ENCODE measurements at regions not wholly inside any gene's neighbourhood (a gene's known extent, or its start where the extent isn't known, plus 50 kb on each side); places are given as distances from the start of the nearest gene placed in this dataset.

DNA sequence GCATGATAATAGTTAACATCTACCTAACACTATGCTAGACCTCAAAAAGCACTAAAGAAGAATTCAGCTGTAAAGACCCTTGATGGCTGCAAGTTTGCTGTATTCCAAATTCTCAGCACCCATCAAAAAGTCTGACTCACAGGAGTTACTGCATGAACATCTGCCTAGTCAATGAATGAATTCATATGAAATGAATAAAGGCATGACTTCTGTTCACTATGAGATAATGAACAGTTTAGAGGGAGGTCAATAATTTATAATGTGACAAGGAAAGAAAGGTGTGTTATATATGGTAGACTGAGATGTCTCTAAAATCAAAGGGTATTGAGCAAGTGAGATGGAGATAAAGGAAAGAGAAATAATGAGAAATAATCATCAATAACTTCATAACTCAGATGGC, 508.2 kb upstream of the TGFBR2 start:
- TF ChIP-seq KAT7 (CRISPR knock-in tag; IDR thresholded peaks at IDR 0.05; ENCODE audit: borderline replicate concordance) (no peak), NR2C2 (CRISPR knock-in tag; IDR thresholded peaks at IDR 0.05) (no peak), SP1 (CRISPR knock-in tag; conservative IDR thresholded peaks at IDR 0.05) (no peak), PRRX2 (CRISPR knock-in tag; IDR thresholded peaks at IDR 0.05) (no peak), JUN (CRISPR knock-in tag; IDR thresholded peaks at IDR 0.05) (no peak), IRF2 (CRISPR knock-in tag; IDR thresholded peaks at IDR 0.05; ENCODE audit: borderline replicate concordance, low read depth) (no peak), TEAD1 (CRISPR knock-in tag; IDR thresholded peaks at IDR 0.05) (no peak)
- TF ChIP-seq, protein P1, sequence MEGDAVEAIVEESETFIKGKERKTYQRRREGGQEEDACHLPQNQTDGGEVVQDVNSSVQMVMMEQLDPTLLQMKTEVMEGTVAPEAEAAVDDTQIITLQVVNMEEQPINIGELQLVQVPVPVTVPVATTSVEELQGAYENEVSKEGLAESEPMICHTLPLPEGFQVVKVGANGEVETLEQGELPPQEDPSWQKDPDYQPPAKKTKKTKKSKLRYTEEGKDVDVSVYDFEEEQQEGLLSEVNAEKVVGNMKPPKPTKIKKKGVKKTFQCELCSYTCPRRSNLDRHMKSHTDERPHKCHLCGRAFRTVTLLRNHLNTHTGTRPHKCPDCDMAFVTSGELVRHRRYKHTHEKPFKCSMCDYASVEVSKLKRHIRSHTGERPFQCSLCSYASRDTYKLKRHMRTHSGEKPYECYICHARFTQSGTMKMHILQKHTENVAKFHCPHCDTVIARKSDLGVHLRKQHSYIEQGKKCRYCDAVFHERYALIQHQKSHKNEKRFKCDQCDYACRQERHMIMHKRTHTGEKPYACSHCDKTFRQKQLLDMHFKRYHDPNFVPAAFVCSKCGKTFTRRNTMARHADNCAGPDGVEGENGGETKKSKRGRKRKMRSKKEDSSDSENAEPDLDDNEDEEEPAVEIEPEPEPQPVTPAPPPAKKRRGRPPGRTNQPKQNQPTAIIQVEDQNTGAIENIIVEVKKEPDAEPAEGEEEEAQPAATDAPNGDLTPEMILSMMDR (IDR thresholded peaks at IDR 0.05), result no peak
- TF ChIP-seq, protein P2, sequence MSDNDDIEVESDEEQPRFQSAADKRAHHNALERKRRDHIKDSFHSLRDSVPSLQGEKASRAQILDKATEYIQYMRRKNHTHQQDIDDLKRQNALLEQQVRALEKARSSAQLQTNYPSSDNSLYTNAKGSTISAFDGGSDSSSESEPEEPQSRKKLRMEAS (CRISPR knock-in tag; IDR thresholded peaks at IDR 0.05), result no peak
- TF ChIP-seq, protein P3, sequence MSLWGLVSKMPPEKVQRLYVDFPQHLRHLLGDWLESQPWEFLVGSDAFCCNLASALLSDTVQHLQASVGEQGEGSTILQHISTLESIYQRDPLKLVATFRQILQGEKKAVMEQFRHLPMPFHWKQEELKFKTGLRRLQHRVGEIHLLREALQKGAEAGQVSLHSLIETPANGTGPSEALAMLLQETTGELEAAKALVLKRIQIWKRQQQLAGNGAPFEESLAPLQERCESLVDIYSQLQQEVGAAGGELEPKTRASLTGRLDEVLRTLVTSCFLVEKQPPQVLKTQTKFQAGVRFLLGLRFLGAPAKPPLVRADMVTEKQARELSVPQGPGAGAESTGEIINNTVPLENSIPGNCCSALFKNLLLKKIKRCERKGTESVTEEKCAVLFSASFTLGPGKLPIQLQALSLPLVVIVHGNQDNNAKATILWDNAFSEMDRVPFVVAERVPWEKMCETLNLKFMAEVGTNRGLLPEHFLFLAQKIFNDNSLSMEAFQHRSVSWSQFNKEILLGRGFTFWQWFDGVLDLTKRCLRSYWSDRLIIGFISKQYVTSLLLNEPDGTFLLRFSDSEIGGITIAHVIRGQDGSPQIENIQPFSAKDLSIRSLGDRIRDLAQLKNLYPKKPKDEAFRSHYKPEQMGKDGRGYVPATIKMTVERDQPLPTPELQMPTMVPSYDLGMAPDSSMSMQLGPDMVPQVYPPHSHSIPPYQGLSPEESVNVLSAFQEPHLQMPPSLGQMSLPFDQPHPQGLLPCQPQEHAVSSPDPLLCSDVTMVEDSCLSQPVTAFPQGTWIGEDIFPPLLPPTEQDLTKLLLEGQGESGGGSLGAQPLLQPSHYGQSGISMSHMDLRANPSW (CRISPR knock-in tag; conservative IDR thresholded peaks at IDR 0.05; ENCODE audit: low read depth), result no peak
